Activated CD8-positive, alpha-beta memory T cell treated with anti-CD3 and anti-CD28 coated beads, Interleukin-2, amount 10 ng/mL, durations not matched to agents 7 days and 5 days (primary cell): ENCODE measurements at regions not wholly inside any gene's neighbourhood (a gene's known extent, or its start where the extent isn't known, plus 50 kb on each side); places are given as distances from the start of the nearest gene placed in this dataset.

ENCODE experiments used
- ATAC-seq: fragments of 150-1000 bp; cut with Tn5 transposase; one replicate; pipeline ENCODE4 v1.10.0; 2021; ENCODE audit warnings: moderate library complexity
- CTCF ChIA-PET: fragments of 350-600 bp; sonication (Branson Sonifier 250); formaldehyde crosslinking; loops from one replicate; lab custom pipeline; 2021; ENCODE audit warnings: antibody characterized with exemption; lab: Charles Lee
- DNase-seq: peaks from one replicate; pipeline ENCODE4 v3.0.0-alpha.2; 2020
- H3K27ac Mint-ChIP-seq: one replicate; pipeline ENCODE4 v1.8.0; 2021; ENCODE audit warnings: mild to moderate bottlenecking, mixed read lengths
- H3K27me3 Mint-ChIP-seq: one replicate; pipeline ENCODE4 v1.8.0; 2021; ENCODE audit warnings: mixed read lengths
- H3K36me3 Mint-ChIP-seq: one replicate; pipeline ENCODE4 v1.8.0; 2021; ENCODE audit warnings: mild to moderate bottlenecking, mixed read lengths
- H3K4me1 Mint-ChIP-seq: one replicate; pipeline ENCODE4 v1.8.0; 2021; ENCODE audit warnings: mixed read lengths
- H3K4me3 Mint-ChIP-seq: one replicate; pipeline ENCODE4 v1.8.0; 2021; ENCODE audit warnings: mild to moderate bottlenecking, moderate library complexity, mixed read lengths
- H3K9me3 Mint-ChIP-seq: one replicate; pipeline ENCODE4 v1.8.0; 2022; ENCODE audit warnings: low read depth, mixed read lengths

DNA sequence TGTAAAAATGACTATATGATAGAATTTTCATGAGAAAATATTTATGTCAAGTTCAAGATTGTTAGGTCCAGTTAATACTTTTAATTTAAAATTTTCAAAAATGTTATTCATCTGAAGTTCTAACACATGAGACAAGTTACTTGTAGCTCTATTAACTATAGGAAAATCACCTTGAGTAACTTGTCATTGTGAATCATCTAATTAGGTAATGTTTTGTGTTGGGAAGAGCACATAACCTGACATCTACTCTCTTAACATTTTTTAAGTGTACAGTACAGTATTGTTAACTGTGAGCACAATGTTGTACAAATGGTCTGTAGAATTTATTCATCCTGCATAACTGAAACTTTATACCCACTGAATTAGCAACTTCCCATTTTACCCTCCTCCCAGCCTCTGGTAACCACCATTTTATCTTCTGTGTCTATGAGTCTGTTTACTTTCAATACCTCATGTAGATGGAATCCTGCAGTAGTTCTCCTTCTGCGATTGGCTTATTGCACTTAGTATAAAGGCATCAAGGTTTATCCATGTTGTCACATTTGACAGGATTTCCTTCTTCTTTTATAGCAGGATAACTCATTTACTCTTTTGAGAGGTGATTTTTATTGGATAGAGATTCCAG is 54.6 kb downstream of the ARL4A start:
- H3K4me3 Mint-ChIP-seq: no peak overlapping the region
- CTCF ChIA-PET: no interaction called here
- no peak for ATAC-seq
- H3K4me1 Mint-ChIP-seq: no peaks in the 10 kb centered on the region
- no peaks in the 10 kb centered on the region for H3K36me3 Mint-ChIP-seq
- H3K27ac Mint-ChIP-seq: no peak overlapping the region
- peaks cover 2% of the 10 kb centered on the region for H3K27me3 Mint-ChIP-seq
- DNase-seq: no peak
- H3K9me3 Mint-ChIP-seq: peaks cover 3% of the 10 kb centered on the region

DNA sequence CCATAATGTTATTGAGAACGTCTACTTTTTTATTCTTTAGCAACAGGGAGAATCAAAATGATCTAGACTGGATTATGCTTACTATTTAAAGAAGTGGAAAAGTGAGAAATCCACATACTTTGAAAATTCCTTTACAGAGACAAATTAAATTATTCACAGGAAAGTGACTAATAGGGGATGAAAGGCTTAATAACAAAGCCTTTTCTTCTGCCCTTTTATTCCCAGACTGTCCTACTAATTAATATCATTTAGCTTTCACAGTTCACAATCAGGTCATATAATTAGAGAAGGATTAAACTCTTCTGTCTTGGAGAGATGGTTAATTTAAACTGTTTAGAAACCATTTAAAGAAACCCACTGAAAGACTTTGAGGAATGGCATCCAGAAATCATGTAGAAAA is 58.8 kb downstream of the ARL4A start:
- CTCF ChIA-PET: interaction anchor here (1.6 kb wide), 1 partner anchor 60 kb away, joined by 5 read pairs; no protein-coding TSS in a partner anchor
- H3K4me3 Mint-ChIP-seq: no peak overlapping the region

DNA sequence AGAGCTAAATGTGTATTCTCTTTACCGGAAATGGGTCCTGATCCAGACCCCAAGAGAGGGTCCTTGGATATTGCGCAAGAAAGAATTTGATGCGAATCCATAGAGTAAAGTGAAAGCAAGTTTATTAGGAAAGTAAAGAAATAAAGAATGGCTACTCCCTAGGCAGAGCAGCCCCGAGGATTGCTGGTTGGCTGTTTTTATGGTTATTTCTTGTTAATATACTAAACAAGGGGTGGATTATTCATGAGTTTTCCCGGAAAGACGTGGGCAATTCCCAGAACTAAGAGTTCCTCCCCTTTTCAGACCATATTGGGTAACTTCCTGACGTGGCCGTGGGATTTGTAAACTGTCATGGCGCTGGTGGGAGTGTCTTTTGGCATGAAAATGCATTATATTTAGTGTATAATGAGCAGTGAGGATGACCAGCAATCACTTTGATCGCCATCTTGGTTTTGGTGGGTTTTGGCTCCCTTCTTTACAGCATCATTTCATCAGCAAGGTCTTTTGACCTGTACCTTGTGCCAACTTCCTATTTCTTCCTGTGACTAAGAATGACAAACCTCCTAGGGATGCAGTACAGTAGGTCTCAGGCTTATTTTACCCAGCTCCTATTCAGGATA is 60.4 kb downstream of the ARL4A start:
- H3K4me1 Mint-ChIP-seq: no peaks in the 10 kb centered on the region
- H3K27ac Mint-ChIP-seq: no peak overlapping the region
- no peak overlapping the region for H3K4me3 Mint-ChIP-seq
- H3K27me3 Mint-ChIP-seq: peaks cover 3% of the 10 kb centered on the region
- no peaks in the 10 kb centered on the region for H3K36me3 Mint-ChIP-seq
- no peak for DNase-seq
- CTCF ChIA-PET: interaction anchor here (1.6 kb wide), 1 partner anchor 61 kb away, joined by 5 read pairs; no protein-coding TSS in a partner anchor
- ATAC-seq: no peak
- H3K9me3 Mint-ChIP-seq: peaks cover 3% of the 10 kb centered on the region

More for the DNA sequence above, 58.8 kb downstream of the ARL4A start:
- Mint-ChIP-seq H3K27ac (no peak overlapping the region), H3K27me3 (peaks cover 3% of the 10 kb centered on the region), H3K36me3 (no peaks in the 10 kb centered on the region), H3K9me3 (peaks cover 3% of the 10 kb centered on the region), H3K4me1 (no peaks in the 10 kb centered on the region)
- ATAC-seq (no peak), DNase-seq (no peak)

DNA sequence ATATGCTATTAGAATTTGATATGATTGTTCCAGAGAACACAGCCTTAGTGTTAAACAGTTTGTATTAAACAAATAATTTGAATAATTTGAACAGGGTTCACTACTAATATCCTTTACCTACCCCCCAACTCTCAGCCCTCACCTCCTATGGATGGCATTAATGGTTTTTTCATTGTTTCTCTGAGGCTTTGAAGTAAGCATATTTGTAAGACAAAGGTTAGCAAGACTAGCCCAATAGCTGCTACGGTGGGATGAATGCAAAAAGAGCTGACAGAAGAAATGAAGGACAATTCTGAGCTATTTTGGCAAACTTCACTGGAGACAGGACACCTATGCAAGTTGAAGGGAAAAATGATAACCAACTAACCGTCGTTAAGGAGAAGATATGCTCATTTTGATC is 61.6 kb downstream of the ARL4A start:
- CTCF ChIA-PET: interaction anchor here (0.7 kb wide), 1 partner anchor 44 kb away, joined by 3 read pairs; no protein-coding TSS in a partner anchor
- Mint-ChIP-seq H3K27ac (no peak overlapping the region), H3K9me3 (no peaks in the 10 kb centered on the region), H3K27me3 (peaks cover 3% of the 10 kb centered on the region), H3K4me1 (no peaks in the 10 kb centered on the region), H3K36me3 (no peaks in the 10 kb centered on the region), H3K4me3 (no peak overlapping the region)
- ATAC-seq: no peak
- no peak for DNase-seq

DNA sequence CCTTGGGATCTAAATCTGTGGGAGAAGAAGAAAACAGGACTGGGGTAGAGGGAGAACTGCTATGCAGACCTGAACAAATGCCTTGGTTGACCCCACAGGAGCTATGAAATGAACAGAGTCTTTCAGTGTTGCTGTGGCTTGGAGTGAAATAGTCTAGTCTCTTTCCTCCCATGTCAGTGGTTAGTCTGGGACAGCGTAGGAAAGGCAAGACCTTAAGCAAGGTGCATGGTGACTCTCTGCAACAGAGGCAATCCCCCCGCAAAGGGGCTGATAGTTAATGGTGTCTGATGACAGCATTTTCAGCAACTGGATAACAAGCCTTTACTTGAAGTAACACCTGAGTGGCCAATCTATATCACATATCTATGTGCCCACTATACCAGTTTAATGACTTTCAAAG is 62.3 kb downstream of the ARL4A start:
- Mint-ChIP-seq H3K27me3 (peaks cover 3% of the 10 kb centered on the region), H3K4me3 (no peak overlapping the region), H3K27ac (no peak overlapping the region), H3K4me1 (no peaks in the 10 kb centered on the region), H3K36me3 (no peaks in the 10 kb centered on the region), H3K9me3 (no peaks in the 10 kb centered on the region)
- ATAC-seq: no peak
- CTCF ChIA-PET: no interaction called here
- no peak for DNase-seq

DNA sequence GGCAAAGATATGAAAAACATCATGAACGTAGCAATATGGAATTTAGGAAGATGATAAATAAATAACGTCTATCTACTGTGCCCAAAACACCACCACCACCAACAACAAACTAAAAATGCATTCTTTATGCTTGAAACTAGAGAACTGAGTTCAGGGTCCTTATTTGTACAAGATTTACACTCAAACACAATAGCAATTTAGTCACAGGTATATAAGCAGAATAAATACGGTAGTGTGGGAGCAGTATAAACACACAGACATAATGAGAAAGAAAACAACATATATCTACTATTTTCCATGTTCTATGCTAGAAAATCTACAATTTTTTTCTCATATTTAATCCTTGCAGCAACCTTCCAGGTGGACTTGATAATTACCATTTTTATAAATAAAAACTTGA is 64.3 kb downstream of the ARL4A start:
- Mint-ChIP-seq H3K27ac (no peak overlapping the region), H3K27me3 (peaks cover 3% of the 10 kb centered on the region), H3K4me3 (no peak overlapping the region), H3K4me1 (no peaks in the 10 kb centered on the region), H3K36me3 (no peaks in the 10 kb centered on the region), H3K9me3 (no peaks in the 10 kb centered on the region)
- DNase-seq (no peak), ATAC-seq (no peak)
- CTCF ChIA-PET: no interaction called here

DNA sequence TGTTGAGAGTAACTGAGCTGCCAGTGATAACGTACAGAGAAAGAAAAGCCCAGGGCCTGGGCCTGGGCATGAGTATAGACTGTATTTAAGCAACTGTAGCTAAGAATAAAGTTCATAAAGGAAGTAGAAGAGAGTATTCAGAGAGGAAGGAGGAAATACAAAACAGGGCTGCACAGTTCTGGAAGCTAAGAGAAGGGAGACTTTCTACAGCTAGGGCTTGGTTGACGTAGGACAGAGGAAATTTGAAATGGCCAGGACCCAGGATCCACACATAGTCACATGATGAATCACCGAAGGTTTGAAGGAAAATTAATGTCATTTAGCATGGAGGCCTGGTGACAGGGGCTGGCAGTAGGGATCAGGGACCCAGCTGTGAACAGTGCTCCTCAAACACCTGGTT is 66.7 kb downstream of the ARL4A start:
- no peak for ATAC-seq
- Mint-ChIP-seq H3K27ac (no peak overlapping the region), H3K9me3 (no peaks in the 10 kb centered on the region), H3K36me3 (no peaks in the 10 kb centered on the region), H3K4me3 (no peak overlapping the region), H3K4me1 (no peaks in the 10 kb centered on the region), H3K27me3 (no peaks in the 10 kb centered on the region)
- DNase-seq: no peak
- CTCF ChIA-PET: no interaction called here

DNA sequence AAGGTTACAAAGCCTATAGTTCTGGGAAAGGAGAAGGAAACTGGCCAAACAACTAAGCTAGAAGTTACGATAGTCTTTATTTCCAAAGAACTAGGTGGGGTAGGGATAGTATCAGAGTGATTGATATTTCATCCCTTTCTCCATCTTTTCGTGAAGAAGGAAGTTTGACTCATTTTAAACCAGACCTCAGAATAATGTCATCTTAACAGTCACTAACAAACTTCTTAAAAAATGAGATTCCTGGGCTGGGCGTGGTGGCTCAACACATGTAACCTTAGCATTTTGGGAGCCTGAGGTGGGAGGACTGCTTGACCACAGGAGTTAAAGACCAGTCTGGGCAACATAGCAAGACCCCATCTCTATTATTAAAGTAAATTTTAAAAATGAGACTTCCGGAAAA is 69.4 kb downstream of the ARL4A start:
- Mint-ChIP-seq H3K27me3 (no peaks in the 10 kb centered on the region), H3K9me3 (no peaks in the 10 kb centered on the region), H3K4me3 (no peak overlapping the region), H3K4me1 (no peaks in the 10 kb centered on the region), H3K36me3 (no peaks in the 10 kb centered on the region), H3K27ac (no peak overlapping the region)
- no peak for ATAC-seq
- CTCF ChIA-PET: no interaction called here
- no peak for DNase-seq

DNA sequence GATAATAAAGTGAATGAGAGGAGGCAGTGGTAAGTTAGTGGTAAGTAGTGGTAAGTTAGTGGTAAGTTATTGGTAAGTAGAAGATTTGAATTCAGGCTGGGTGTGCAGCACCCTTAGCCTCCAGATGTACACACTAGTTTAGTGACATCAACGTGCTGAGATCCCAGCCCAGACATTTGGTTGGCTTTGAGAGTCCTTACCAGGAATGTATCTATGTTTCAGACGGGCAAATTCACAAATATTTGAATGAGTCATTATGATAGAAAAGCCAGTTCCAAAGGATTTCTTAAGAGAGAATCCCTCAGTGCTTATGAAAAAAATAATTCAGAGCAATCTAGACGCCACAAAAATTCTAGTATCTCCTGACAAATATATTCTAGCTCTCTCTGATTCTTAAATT is 70.0 kb downstream of the ARL4A start:
- CTCF ChIA-PET: no interaction called here
- H3K4me3 Mint-ChIP-seq: no peak overlapping the region
- H3K27ac Mint-ChIP-seq: no peak overlapping the region

DNA sequence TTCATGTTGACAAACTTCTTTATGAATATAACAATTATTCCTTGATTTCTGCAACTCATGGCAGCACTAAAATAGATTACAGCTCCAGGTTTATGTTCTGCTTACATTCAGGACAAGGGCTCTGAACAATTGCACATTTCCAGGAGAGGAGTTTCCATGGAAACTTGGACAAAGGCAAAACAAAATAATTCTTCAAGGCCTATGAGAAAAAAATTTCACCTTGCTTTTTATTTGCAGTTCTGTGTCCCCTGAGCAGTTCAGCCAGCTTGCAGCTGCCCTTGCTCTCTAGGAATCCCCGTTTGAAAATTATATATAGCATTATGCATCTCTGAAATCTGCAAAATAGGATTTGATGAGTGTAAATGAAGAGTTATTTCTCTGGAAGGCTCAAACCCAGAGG is 71.7 kb downstream of the ARL4A start:
- Mint-ChIP-seq H3K9me3 (no peaks in the 10 kb centered on the region), H3K4me1 (no peaks in the 10 kb centered on the region), H3K36me3 (no peaks in the 10 kb centered on the region), H3K27me3 (no peaks in the 10 kb centered on the region), H3K4me3 (no peak overlapping the region), H3K27ac (no peak overlapping the region)
- ATAC-seq (no peak), DNase-seq (no peak)
- CTCF ChIA-PET: no interaction called here

More for the DNA sequence above, 70.0 kb downstream of the ARL4A start:
- Mint-ChIP-seq H3K9me3 (no peaks in the 10 kb centered on the region), H3K4me1 (no peaks in the 10 kb centered on the region), H3K27me3 (no peaks in the 10 kb centered on the region), H3K36me3 (no peaks in the 10 kb centered on the region)
- ATAC-seq (no peak), DNase-seq (no peak)

DNA sequence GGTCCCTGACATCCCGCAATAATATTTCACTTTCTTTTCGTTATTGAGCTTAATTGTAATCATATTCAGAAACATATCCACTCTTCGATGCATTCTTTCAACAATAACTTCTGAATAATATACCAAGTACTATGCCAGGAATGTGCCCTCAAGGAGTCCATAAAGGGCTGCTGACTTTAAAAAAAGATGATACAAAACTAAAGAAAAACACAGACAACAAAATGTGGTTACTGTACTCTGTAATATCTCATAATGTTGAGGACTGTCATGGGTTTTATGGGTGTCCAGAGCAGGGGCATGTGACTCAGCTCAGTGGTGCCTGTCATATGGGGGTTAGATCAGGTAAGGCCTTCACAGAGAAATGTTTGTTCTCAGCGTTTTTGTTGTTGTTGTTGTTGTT is 73.7 kb downstream of the ARL4A start:
- CTCF ChIA-PET: no interaction called here
- Mint-ChIP-seq H3K27me3 (no peaks in the 10 kb centered on the region), H3K9me3 (no peaks in the 10 kb centered on the region), H3K27ac (no peak overlapping the region), H3K4me1 (no peaks in the 10 kb centered on the region), H3K4me3 (no peak overlapping the region), H3K36me3 (no peaks in the 10 kb centered on the region)
- DNase-seq (no peak), ATAC-seq (no peak)

DNA sequence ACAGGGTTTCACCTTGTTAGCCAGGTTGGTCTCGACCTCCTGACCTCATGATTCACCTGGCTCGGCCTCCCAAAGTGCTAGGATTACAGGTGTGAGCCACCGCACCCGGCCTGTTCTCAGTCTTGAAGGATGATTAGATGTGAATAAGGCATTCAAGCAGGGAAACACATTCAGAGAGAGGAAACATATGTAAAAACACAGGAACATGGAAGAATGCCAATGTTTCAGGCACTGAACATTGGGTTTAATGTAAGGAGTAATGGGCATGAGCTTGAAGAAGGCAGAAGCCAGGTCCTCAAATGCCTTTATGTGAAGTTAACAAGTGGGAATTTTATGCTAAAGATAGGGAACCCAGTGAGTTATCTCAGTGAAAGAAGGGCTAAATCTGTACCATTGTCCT is 74.3 kb downstream of the ARL4A start:
- Mint-ChIP-seq H3K27me3 (no peaks in the 10 kb centered on the region), H3K4me3 (no peak overlapping the region), H3K36me3 (no peaks in the 10 kb centered on the region), H3K27ac (no peak overlapping the region), H3K9me3 (no peaks in the 10 kb centered on the region), H3K4me1 (no peaks in the 10 kb centered on the region)
- CTCF ChIA-PET: no interaction called here
- ATAC-seq: no peak
- no peak for DNase-seq

DNA sequence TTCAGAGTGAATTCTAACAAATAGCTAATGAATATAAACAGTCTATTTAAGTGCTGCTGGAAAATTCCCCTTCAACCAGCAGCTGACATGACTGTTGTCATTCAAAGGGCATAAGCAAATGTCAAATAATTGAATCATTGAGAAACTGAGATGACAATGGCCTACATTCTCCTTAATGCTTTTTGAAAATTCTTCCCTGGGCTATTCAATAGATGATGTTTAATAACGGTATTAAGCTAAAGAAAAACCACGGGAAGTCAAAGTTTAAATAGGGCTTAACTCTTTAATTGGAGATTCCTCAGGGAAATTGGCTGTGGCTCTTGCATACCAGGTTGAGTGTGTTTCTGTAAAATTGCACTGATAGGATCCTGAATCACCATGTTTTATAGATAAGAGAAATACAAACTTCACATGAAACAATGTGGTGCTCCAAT is 77.0 kb downstream of the ARL4A start:
- Mint-ChIP-seq H3K9me3 (no peaks in the 10 kb centered on the region), H3K27ac (no peak overlapping the region)

DNA sequence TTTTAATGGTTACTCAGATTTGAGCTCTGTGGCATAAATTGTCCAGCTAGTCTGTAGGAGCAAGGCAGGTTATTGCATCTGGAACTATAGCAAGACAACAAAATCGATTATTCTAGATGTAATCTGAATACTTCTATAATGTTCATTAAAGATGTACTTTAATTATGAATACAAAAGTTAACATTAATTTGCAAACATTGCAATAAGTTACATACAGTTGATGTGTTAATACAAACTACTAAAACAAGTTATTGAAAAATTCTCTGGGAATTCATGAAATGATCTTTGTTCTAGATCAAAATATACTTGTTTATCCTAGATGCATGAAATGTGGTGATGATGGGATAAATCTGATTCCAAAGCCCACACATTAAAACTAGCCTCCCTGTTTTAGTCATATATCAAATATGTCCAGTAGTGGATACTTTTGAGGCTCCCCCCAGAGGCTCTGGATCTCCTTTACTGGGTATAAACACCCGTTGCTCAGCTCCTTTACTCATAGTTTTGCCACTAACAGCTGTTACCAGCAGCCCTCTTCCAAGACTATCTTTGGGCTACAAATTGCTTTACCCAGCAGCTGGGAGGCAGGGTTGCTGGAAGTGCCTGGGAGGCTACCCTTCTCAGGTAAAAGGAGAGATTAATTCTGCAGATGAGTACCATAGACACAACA is 78.1 kb downstream of the ARL4A start:
- CTCF ChIA-PET: no interaction called here

More for the DNA sequence above, 77.0 kb downstream of the ARL4A start:
- ATAC-seq: no peak
- no peaks in the 10 kb centered on the region for H3K27me3 Mint-ChIP-seq
- no peaks in the 10 kb centered on the region for H3K4me1 Mint-ChIP-seq
- H3K36me3 Mint-ChIP-seq: no peaks in the 10 kb centered on the region
- no peak for DNase-seq
- H3K4me3 Mint-ChIP-seq: no peak overlapping the region
- CTCF ChIA-PET: no interaction called here

More for the DNA sequence above, 78.1 kb downstream of the ARL4A start:
- H3K36me3 Mint-ChIP-seq: no peaks in the 10 kb centered on the region
- H3K27me3 Mint-ChIP-seq: no peaks in the 10 kb centered on the region
- no peak for ATAC-seq
- no peak for DNase-seq
- H3K4me1 Mint-ChIP-seq: no peaks in the 10 kb centered on the region
- H3K4me3 Mint-ChIP-seq: no peak overlapping the region
- no peaks in the 10 kb centered on the region for H3K9me3 Mint-ChIP-seq
- H3K27ac Mint-ChIP-seq: no peak overlapping the region
